ENCODE measurements at regions not wholly inside any gene's neighbourhood (a gene's known extent, or its start where the extent isn't known, plus 50 kb on each side); places are given as distances from the start of the nearest gene placed in this dataset.
"Not testable (repeated sequence)": the region's sequence is repeated elsewhere in the genome, so short reads cannot be mapped to it uniquely, and the experiment has no call there.

- H3K4me3 ChIP-seq = no peak overlapping the region
- intact Hi-C loops (cut with DNase I) = no loop called here
- no peak overlapping the region for H3K27ac ChIP-seq
- H3K36me3 ChIP-seq = no peaks in the 10 kb centered on the region
- H3K9me3 ChIP-seq = no peaks in the 10 kb centered on the region
- no peak for TF ChIP-seq CTCF (IDR thresholded peaks at IDR 0.05)
- no peaks in the 10 kb centered on the region for H3K4me1 ChIP-seq
- ATAC-seq (no peak), DNase-seq (no peak)
- no peaks in the 10 kb centered on the region for H3K27me3 ChIP-seq (ENCODE audit: low read depth)
Observed at GRCh38 chr6:120373185-120373584, 961.1 kb downstream of the TBC1D32 start.

DNA sequence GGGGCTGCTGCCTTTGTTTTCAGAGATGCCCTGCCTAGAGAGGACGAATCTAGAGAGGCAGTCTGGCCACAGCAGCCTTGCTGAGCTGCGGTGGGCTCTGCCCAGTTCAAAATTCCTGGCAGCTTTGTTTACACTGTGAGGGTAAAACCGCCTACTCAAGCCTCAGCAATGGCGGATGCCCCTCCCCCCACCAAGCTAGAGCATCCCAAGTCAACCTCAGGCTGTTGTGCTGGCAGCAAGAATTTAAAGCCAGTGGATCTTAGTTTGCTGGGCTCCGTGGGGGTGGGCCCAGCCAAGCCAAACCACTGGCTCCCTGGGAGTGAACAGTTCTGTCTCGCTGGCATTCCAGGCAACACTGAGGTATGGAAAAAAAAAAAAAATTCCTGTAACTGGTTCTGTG lies 970.9 kb downstream of the TBC1D32 start:
- DNase-seq (no peak), ATAC-seq (no peak)
- H3K4me1 ChIP-seq = no peaks in the 10 kb centered on the region
- intact Hi-C loops (cut with DNase I) = no loop called here
- no peaks in the 10 kb centered on the region for H3K27me3 ChIP-seq (ENCODE audit: low read depth)
- H3K36me3 ChIP-seq = no peaks in the 10 kb centered on the region
- peaks cover 14% of the 10 kb centered on the region for H3K9me3 ChIP-seq
- TF ChIP-seq CTCF (IDR thresholded peaks at IDR 0.05) = no peak
- H3K27ac ChIP-seq = no peak overlapping the region
- H3K4me3 ChIP-seq = no peak overlapping the region

GRCh38 chr6:120358535-120358934 lies 975.7 kb downstream of the TBC1D32 start:
- DNase-seq; ATAC-seq; H3K4me1 ChIP-seq; H3K4me3 ChIP-seq; H3K27ac ChIP-seq; H3K36me3 ChIP-seq; intact Hi-C loops (cut with DNase I); H3K27me3 ChIP-seq (ENCODE audit: low read depth): not testable (repeated sequence)
- H3K9me3 ChIP-seq = peaks cover 16% of the 10 kb centered on the region

- ATAC-seq (no peak), DNase-seq (no peak)
- intact Hi-C loops (cut with DNase I) = no loop called here
- Histone ChIP-seq H3K27me3 (ENCODE audit: low read depth) (no peaks in the 10 kb centered on the region), H3K4me1 (no peaks in the 10 kb centered on the region), H3K9me3 (peaks cover 16% of the 10 kb centered on the region), H3K36me3 (no peaks in the 10 kb centered on the region), H3K27ac (no peak overlapping the region), H3K4me3 (no peak overlapping the region)
- TF ChIP-seq CTCF (IDR thresholded peaks at IDR 0.05) = no peak
Observed at GRCh38 chr6:120357447-120357846, 976.8 kb downstream of the TBC1D32 start.

DNA sequence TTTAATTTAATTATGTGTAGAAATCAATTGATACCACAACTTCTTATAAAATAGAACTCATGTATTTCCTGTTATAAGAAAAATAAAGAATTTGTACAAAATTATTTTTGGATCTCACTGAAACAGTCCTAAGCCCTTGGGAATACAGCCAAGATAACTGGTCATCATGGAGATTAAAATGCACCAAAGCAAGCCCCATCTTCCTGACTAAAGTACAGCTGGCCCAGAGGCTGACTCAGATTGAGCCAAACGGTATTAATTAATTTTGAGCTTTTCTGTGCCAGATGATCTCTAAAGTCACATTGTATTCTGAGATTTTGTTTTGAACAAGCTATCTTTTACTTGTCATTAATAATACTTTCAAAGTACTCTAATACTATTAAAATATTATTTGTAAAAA lies 978.5 kb downstream of the TBC1D32 start:
- no peak for ATAC-seq
- no peak overlapping the region for H3K27ac ChIP-seq
- no peaks in the 10 kb centered on the region for H3K27me3 ChIP-seq (ENCODE audit: low read depth)
- no peak overlapping the region for H3K4me3 ChIP-seq
- peaks cover 16% of the 10 kb centered on the region for H3K9me3 ChIP-seq
- no peak for TF ChIP-seq CTCF (IDR thresholded peaks at IDR 0.05)
- DNase-seq = no peak
- no peaks in the 10 kb centered on the region for H3K36me3 ChIP-seq
- H3K4me1 ChIP-seq = no peaks in the 10 kb centered on the region
- intact Hi-C loops (cut with DNase I) = no loop called here

DNA sequence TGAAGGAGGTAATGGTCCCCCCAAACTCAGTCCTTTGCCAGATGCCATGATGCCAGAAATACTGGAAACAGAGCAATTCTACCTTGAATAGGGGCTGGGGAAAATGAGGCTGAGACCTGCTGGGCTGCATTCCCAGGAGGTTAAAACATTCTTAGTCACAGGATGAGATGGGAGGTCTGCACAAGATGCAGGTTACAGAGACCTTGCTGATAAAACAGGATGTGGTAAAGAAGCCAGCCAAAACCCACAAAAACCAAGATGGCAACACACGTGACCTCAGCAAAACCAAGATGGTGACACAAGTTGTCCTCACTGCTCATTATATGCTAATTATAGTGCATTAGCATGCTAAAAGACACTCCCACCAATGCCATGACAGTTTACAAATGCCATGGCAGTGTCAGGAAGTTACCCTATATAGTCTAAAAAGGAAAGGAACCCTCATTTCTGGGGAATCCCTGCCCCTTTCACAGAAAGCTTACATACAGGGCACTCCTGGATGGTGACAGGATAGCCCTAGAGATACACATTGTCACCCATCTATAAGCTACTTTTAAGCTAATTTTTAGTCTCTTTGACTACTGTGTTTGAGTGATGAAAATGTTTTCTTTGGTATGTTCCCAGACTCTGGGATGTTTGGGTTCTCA lies 979.7 kb downstream of the TBC1D32 start:
- no peak for ATAC-seq
- no peak overlapping the region for H3K27ac ChIP-seq
- H3K27me3 ChIP-seq (ENCODE audit: low read depth) = no peaks in the 10 kb centered on the region
- peaks cover 10% of the 10 kb centered on the region for H3K9me3 ChIP-seq
- intact Hi-C loops (cut with DNase I) = no loop called here
- TF ChIP-seq CTCF (IDR thresholded peaks at IDR 0.05) = no peak
- no peak for DNase-seq
- H3K4me3 ChIP-seq = no peak overlapping the region
- H3K4me1 ChIP-seq = no peaks in the 10 kb centered on the region
- no peaks in the 10 kb centered on the region for H3K36me3 ChIP-seq

Measured in lower lobe of right lung (tissue), 2 donors.